HG03378 (cell line): ENCODE measurements at regions not wholly inside any gene's neighbourhood (a gene's known extent, or its start where the extent isn't known, plus 50 kb on each side); places are given as distances from the start of the nearest gene placed in this dataset.

Experiments used
- ATAC-seq: cut with Tn5 transposase; IDR thresholded peaks from one replicate; pipeline ENCODE4 v1.9.1; 2021; ENCODE audit warnings: mild to moderate bottlenecking, moderate library complexity; ENCODE audit not compliant: unreplicated experiment

GRCh38 chr7:46237466-46237865, 316.4 kb upstream of the IGFBP3 start:
- no peak for ATAC-seq

DNA sequence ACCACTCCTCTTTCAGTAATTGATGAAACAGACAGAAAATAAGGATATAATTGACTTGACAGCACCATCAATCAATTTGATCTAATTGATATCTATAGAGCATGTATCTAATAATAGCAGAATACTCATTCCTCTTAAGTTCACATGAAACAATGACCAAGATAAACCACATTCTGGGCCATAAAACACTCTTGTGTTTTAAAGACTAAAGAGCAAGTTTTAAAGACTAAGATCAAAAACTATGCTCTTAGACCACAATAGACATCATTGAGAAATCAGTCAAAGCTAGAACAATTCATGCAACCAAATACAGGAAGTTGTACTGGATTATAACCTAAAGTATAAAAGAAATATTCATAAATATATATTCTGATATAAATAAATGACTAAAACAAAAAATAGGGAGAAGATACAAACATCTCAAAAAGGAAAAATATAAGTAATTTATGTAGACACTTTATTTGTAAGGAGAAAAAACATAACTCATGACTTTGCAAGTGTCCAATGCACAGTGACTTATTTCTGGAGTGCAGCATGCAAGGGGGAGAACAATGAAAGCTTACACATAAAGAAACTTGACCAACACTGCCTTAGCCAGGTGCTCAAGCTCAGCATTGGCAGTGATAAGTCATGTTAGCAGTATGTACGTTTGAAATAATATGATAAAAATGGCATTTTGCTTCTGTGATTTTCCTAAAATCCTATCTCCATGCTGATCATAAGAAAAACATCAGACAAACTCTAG, 312.7 kb upstream of the IGFBP3 start:
- ATAC-seq = no peak

GRCh38 chr7:46230990-46231305, 309.9 kb upstream of the IGFBP3 start:
- no peak for ATAC-seq

- no peak for ATAC-seq
Measured at GRCh38 chr7:46230298-46230989, 309.4 kb upstream of the IGFBP3 start.

DNA sequence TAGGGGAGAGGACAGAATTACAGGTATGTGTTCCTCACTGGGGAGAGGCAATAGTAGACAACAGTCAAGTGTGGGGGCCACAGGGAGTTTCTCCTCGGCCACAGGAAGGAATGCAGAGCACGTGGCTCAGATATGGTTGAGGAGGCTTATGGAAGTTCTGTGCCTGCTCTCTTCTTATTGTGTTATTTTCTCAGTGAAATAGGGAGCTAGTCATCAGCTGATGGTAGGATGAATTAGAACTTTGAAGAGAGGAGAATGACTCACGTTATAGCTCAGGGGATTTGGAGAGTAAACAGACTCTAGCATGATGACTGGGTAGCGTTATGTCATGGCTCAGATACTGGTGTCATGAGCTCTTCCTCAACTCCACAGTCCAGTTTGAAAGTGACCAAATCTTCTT, 308.3 kb upstream of the IGFBP3 start:
- ATAC-seq = no peak

DNA sequence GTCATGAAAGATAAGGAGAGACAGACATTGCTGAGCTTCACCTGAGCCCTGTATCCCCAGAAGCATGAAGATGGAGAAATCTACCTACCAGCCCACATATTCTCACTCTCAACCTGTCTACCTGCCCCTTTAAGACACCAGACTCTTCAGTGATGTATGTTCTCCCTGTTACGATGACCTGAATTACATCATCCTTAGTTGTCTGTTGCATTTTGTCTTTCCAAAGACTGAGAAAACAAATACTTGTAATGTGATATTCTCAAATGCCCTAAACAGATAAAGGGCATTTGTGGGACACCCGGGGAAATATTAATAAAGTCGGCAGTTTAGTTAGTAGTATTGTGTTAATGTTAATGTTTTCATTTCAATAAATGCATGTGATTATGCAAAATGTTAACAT, 305.8 kb upstream of the IGFBP3 start:
- no peak for ATAC-seq

DNA sequence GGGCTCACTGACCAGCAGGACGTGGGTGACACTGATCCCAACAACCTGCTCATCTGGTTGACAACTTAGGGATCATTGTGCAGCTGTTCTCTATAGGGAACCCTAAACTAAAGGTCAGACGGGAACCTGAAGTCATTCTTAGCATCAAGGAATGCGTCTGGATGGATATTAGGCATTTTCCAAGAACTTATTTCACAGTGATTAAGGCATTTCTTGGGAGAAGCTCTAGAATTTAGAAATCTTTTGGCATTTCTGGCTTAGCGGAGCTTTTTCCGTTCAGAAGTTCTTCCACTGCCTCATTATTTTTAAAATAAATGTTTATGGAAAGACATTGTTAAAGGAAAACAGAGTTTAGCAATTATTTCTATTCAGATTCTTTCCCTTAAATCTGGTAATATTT, 303.3 kb upstream of the IGFBP3 start:
- ATAC-seq = no peak

DNA sequence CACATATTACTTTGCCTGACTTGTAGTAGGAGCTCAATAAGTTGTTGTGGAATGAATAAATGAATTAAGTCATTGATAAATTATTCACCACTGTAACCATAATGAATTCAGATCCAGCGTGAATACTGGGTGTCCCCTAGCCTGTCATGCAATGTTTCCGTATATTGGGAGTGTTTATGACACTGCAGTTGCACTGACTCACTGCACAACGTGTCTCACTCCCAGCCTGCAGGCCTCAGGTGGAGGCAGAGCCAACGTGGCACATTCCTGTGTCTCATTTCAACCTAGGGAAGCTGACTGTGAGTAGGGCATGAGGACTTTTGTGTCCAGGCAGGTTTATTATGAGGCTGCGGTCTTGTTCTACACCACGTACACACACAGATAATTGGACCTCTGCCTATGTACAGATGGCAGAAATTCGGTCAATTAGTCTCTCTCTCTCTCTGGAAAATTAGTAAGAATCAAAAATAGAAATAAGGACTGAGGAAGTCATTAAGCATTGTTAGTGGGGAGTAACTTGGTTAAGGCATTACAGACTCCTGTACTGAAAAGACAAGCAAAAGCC, 299.1 kb upstream of the IGFBP3 start:
- ATAC-seq = no peak

- ATAC-seq = no peak
Measured at GRCh38 chr7:46218461-46219200, 297.6 kb upstream of the IGFBP3 start.

GRCh38 chr7:46215987-46216567, 295.0 kb upstream of the IGFBP3 start:
- ATAC-seq = no peak

DNA sequence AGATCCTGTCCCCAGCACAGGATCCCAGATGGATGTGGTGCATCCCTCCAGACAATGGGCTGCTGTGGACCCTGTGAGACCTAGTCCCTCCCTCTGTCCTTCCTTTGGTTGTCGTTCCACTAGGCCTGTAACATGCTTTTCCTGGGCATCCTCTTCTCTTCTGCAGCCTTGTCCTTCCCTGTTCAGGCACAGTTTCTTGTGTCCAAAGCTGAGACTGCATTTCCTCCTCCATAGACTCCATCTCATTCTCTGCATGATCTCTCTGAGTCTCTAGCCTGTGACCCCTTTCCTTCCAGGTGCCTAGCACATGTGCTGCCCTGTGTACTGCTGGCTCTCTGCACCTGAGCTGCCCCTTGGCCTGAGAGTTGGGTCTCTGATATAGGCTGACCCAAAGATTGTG, 293.5 kb upstream of the IGFBP3 start:
- no peak for ATAC-seq

DNA sequence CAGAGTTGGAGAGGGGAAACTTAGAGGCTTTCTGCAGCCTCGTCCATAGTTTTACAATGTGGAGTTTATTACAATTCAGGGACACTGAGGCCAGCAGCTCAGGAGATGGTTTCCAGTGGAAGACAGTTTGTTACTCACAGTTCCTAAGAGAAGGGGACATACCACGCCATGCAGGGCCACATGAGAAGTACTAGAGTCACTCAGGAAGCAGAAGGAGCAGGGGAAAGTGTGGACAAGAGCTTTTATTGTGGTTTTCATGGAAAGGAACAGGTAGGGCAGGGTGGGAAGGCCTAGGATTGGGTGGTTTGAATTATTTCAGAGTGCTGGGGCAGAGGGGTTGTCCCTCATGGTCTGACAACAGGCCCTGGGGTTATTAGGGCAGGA, 292.1 kb upstream of the IGFBP3 start:
- no peak for ATAC-seq

GRCh38 chr7:46212425-46213153, 291.5 kb upstream of the IGFBP3 start:
- no peak for ATAC-seq

DNA sequence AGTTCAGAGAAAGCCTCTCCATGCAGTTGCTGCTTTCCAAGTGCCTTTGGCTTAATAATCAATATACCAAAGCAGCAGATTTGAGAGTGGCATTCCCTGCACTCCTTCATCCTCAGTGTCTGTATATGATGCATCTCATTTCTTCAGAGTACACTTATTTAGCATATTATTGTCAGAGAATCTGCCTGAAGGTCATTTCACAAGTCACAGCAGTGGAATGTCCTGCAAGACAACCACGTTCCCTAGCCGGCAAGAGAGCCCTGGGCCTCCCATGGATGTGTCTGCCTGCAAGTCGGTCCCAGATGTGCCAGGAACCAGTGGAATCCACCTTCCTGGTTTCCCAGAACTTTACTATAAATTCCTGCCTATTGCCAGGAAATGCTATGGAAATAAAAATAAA, 289.4 kb upstream of the IGFBP3 start:
- no peak for ATAC-seq

GRCh38 chr7:46209611-46210388, 288.7 kb upstream of the IGFBP3 start:
- ATAC-seq = no peak

- ATAC-seq = no peak
Measured at GRCh38 chr7:46208635-46209525, 287.8 kb upstream of the IGFBP3 start.

DNA sequence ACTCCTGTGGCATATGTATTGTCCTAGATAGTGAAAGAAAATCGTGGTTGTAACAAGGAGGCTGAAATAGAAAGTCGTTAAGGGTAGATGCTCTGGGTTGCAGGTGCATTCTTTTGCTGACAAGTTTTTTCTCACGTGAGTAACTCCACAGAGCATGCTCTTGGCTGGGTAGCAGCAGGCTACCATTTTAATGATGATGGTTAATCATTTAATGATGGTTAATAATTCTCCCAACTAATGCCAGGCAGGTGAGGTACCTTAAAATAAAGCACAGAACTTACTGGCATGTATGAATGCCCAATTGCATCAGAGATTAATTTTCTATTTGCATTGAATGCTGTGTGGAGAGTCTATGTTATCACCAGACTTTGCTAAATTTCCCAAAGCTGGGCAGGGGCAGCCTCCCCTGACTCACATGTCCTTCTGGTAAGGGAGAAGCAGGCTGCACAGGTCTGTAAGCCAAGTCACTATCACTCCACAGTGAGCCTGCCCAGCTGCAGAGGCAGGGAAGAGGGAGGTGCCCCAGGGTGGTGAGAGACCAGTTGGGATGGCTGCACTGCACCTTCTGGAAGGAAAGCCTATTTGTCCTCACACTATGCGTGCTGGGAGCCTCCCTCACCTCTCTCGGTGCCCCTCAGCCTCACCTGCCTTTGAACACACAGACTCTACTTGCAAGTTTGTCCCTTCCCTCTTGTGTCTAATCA, 287.0 kb upstream of the IGFBP3 start:
- no peak for ATAC-seq

DNA sequence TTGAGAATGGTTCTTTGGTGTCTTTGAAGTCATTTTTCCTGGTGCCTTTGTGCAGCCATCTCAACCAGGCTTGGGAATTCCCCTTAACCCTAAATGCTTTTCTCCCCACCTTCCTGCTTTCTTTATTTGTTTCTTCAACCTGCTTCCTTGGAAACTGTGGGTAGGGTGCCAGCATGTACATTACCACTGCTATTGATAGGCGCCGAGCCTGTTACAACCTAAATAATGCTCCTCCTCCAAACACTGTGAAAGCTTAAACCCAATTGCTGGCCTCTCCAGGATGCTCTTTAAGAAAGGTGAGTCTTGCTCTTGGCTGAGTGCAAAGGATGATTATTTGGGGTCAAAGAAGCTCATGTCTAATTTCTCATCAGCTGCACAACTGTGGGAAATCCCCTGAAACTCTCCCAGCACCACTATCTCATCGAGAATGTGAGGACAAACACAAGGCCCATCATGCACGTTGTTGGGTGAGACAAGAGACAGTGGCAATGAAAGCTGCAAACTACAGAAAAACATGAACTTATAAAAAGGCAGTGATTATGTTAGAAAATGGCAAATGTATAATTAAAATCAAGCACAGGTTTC, 285.5 kb upstream of the IGFBP3 start:
- ATAC-seq = no peak
